ENCODE measurements at regions not wholly inside any gene's neighbourhood (a gene's known extent, or its start where the extent isn't known, plus 50 kb on each side); places are given as distances from the start of the nearest gene placed in this dataset.

DNA sequence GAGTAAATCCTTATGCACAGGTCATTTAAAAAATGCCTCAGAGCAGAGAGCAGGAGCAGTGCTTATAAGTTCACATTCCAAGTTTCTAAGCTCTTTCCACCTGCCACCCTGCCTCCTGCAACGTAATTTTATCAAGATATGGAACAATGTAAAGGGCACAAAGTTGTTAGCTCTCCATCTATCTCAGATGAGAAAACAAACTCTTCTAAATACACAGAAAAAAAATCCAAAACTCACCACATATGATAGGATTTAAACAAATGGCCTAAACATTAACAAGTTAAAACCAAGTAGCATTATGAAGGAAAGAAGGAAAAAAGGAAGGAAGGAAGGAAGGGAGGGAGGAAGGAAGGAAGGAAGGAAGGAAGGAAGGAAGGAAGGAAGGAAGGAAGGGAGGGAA lies 1132.8 kb downstream of the GRM8 start:
- CTCF ChIA-PET: no interaction called here
- POLR2A ChIA-PET: no interaction called here
- Histone ChIP-seq H3K4me1 (no peaks in the 10 kb centered on the region), H3K4me2 (no peak overlapping the region), H3K27ac (no peak overlapping the region), H3K9me3 (no peaks in the 10 kb centered on the region), H3K4me3 (no peak overlapping the region)
- WGBS (ENCODE audit: missing lambda C conversion rate): 0% methylated on average over 1 of the region's 1 CpG
- TF ChIP-seq MAZ (IDR thresholded peaks at IDR 0.05; ENCODE audit: borderline replicate concordance, low read depth, low read length) (no peak), PHF8 (IDR thresholded peaks at IDR 0.05; ENCODE audit: borderline replicate concordance, low read depth) (no peak), EHF (CRISPR knock-in tag; IDR thresholded peaks at IDR 0.05) (no peak), KDM1A (IDR thresholded peaks at IDR 0.05; ENCODE audit: low read depth) (no peak), GATA3 (IDR thresholded peaks at IDR 0.05; ENCODE audit: borderline replicate concordance) (no peak), HOXA7 (CRISPR knock-in tag; IDR thresholded peaks at IDR 0.05) (no peak), HEYL (CRISPR knock-in tag; IDR thresholded peaks at IDR 0.05) (no peak), NPAS2 (CRISPR knock-in tag; IDR thresholded peaks at IDR 0.05; ENCODE audit: borderline replicate concordance) (no peak), BHLHE40 (IDR thresholded peaks at IDR 0.05; ENCODE audit: low read depth, low read length) (no peak)
- DNase-seq (ENCODE audit: low read depth in 1 of 2, low spot score in 1 of 2) (no peak), FAIRE-seq (no peak), ATAC-seq (no peak)

GRCh38 chr7:126103582-126103981 lies 1149.2 kb downstream of the GRM8 start:
- no peak for TF ChIP-seq RARB (CRISPR knock-in tag; IDR thresholded peaks at IDR 0.05)
- TF ChIP-seq, protein P1, sequence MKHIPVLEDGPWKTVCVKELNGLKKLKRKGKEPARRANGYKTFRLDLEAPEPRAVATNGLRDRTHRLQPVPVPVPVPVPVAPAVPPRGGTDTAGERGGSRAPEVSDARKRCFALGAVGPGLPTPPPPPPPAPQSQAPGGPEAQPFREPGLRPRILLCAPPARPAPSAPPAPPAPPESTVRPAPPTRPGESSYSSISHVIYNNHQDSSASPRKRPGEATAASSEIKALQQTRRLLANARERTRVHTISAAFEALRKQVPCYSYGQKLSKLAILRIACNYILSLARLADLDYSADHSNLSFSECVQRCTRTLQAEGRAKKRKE (CRISPR knock-in tag; IDR thresholded peaks at IDR 0.05; ENCODE audit: low read depth): no peak
- TF ChIP-seq ZFP36 (IDR thresholded peaks at IDR 0.05; ENCODE audit: borderline replicate concordance, partially characterized antibody): no peak
- no peak for TF ChIP-seq HOXB13 (CRISPR knock-in tag; IDR thresholded peaks at IDR 0.05; ENCODE audit: low read depth)
- no peak for TF ChIP-seq CBX2 (IDR thresholded peaks at IDR 0.05; ENCODE audit: borderline replicate concordance, low read depth)
- no peak for TF ChIP-seq BHLHE40 (IDR thresholded peaks at IDR 0.05; ENCODE audit: low read depth, low read length)
- TF ChIP-seq JUN (IDR thresholded peaks at IDR 0.05): no peak
- no peak for TF ChIP-seq MAFK (IDR thresholded peaks at IDR 0.05; ENCODE audit: partially characterized antibody)
- no peak for TF ChIP-seq RNF2 (IDR thresholded peaks at IDR 0.05; ENCODE audit: borderline replicate concordance, low read depth)
- TF ChIP-seq HDAC2 (IDR thresholded peaks at IDR 0.05): no peak
- Histone ChIP-seq H3K27ac (no peak overlapping the region), H3K4me3 (no peak overlapping the region), H3K4me1 (no peaks in the 10 kb centered on the region), H3K9me3 (0 out of 3 replicates have a peak, but pooled peaks cover 4% of the 10 kb centered on the region), H3K4me2 (no peak overlapping the region)
- DNase-seq (ENCODE audit: low read depth in 1 of 2, low spot score in 1 of 2): no peak
- ChIA-PET POLR2A (no interaction called here), CTCF (interaction anchor here (1.1 kb wide), 1 partner anchor 9 kb away, joined by 3 read pairs; no protein-coding TSS in a partner anchor)
- WGBS (ENCODE audit: missing lambda C conversion rate): 0% methylated on average over 1 of the region's 1 CpG
- ATAC-seq: no peak
- no peak for FAIRE-seq

GRCh38 chr7:126083014-126083413 lies 1153.4 kb upstream of the POT1 start:
- Histone ChIP-seq H3K9me3 (no peaks in the 10 kb centered on the region), H3K4me3 (no peak overlapping the region), H3K4me2 (no peak overlapping the region), H3K4me1 (no peaks in the 10 kb centered on the region), H3K27ac (no peak overlapping the region)
- ChIA-PET CTCF (no interaction called here), POLR2A (no interaction called here)
- TF ChIP-seq RARB (CRISPR knock-in tag; IDR thresholded peaks at IDR 0.05) (no peak), ZSCAN20 (CRISPR knock-in tag; IDR thresholded peaks at IDR 0.05) (no peak), ZFP36 (IDR thresholded peaks at IDR 0.05; ENCODE audit: borderline replicate concordance, partially characterized antibody) (no peak)
- no peak for FAIRE-seq
- DNase-seq (ENCODE audit: low read depth in 1 of 2, low spot score in 1 of 2): no peak
- no peak for ATAC-seq

- no peaks in the 10 kb centered on the region for H3K9me3 ChIP-seq
- no peak overlapping the region for H3K27ac ChIP-seq
- no peak for DNase-seq (ENCODE audit: low read depth in 1 of 2, low spot score in 1 of 2)
- FAIRE-seq: no peak
- POLR2A ChIA-PET: no interaction called here
- no peaks in the 10 kb centered on the region for H3K4me1 ChIP-seq
- no peak overlapping the region for H3K4me3 ChIP-seq
- TF ChIP-seq, protein P2, sequence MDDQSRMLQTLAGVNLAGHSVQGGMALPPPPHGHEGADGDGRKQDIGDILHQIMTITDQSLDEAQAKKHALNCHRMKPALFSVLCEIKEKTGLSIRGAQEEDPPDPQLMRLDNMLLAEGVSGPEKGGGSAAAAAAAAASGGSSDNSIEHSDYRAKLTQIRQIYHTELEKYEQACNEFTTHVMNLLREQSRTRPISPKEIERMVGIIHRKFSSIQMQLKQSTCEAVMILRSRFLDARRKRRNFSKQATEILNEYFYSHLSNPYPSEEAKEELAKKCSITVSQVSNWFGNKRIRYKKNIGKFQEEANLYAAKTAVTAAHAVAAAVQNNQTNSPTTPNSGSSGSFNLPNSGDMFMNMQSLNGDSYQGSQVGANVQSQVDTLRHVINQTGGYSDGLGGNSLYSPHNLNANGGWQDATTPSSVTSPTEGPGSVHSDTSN (IDR thresholded peaks at IDR 0.05): no peak
- TF ChIP-seq HOXB13 (CRISPR knock-in tag; IDR thresholded peaks at IDR 0.05; ENCODE audit: low read depth) (no peak), EHMT2 (IDR thresholded peaks at IDR 0.05; ENCODE audit: low read depth) (no peak)
- no peak overlapping the region for H3K4me2 ChIP-seq
- CTCF ChIA-PET: no interaction called here
- ATAC-seq: no peak
Observed at GRCh38 chr7:126079581-126079980, 1150.0 kb upstream of the POT1 start.
